RPMI7951 (cell line): ENCODE measurements at regions not wholly inside any gene's neighbourhood (a gene's known extent, or its start where the extent isn't known, plus 50 kb on each side); places are given as distances from the start of the nearest gene placed in this dataset.
"Not testable (repeated sequence)": the region's sequence is repeated elsewhere in the genome, so short reads cannot be mapped to it uniquely, and the experiment has no call there.

Source experiments
- DNase-seq: peaks from one replicate; pipeline ENCODE4 v3.0.0-alpha.2; 2012; ENCODE audit warnings: low read depth

DNA sequence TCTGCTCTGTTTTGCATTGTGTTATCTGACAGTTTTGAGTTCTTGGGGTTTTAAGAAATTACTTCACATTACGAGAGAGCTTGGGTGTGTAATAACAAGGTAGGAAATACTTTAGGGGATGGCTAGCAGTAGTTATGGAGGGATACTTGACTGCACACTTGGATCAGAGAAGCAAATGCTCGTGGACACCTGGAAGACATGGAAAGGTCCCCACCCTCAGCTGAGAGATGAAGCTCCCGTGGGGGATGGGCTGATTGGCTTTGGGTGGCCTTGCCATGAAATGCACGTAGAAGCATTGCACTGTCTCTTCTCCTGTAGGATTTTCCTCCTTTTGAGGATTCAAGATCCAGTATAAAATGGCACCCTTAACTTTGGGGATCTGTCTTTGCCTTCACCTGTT, 61.5 kb upstream of the UNC93A start:
- DNase-seq, result no peak

- no peak for DNase-seq
Measured at GRCh38 chr6:167230288-167230687, 60.8 kb upstream of the UNC93A start.

DNA sequence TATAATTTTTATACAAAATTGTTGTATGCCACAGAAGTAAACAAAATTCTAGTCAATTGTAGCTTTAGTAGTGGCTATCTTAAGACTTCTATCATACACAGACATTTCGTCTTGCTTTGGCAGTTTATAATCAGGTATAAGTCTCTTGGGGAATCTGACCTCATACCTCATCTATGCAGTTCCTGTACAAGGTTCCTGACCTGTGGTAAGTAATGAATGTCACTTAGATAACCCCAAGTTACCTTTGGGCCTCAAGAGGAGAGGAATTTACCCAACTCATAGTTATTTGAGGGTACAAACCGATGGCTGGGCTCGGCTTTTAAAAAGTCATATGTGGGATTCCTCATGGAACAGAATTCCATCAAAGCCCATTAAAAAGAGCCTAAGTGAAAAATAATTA, 58.8 kb upstream of the UNC93A start:
- DNase-seq, result no peak

DNA sequence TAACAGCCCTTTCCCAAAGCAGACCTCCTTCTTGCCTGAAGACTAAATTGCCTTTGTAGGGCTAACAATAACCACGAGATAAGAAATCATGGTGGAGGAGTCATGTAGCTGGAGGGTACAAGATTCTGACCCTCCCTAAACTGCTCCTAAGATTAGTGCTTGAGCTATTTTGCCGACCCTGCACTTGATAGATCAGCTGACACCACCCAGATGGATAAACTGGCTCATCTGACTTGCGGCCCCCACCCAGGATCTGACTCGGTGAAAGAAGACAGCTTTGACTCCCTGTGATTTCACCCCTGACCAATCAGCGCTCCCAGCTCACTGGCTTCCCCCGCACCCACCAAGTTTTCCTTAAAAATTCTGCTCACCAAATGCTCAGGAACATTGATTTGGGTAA, 57.6 kb upstream of the UNC93A start:
- no peak for DNase-seq

- not testable (repeated sequence) for DNase-seq
Measured at GRCh38 chr6:167234576-167234975, 56.5 kb upstream of the UNC93A start.

- DNase-seq, result no peak
Measured at GRCh38 chr6:167235005-167235404, 56.1 kb upstream of the UNC93A start.

- DNase-seq, result no peak
Measured at GRCh38 chr6:167235421-167236238, 55.5 kb upstream of the UNC93A start.

DNA sequence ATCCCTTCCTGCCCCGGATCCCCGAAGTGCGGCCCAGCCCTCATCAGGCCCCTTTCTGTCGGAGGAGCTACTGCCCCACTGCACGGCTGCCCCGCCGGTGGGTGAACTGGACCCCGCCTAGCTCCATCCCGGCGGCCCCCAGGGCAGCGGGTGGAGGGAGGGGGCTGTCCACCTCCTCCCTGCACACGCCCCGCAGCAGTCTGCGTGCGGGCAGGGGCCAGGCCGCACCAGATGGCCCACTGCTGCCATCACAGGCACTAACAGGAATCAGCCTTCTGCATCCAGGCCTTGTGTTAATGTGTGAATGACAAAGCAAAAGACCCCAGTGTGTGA, 54.9 kb upstream of the UNC93A start:
- DNase-seq, result no peak

DNA sequence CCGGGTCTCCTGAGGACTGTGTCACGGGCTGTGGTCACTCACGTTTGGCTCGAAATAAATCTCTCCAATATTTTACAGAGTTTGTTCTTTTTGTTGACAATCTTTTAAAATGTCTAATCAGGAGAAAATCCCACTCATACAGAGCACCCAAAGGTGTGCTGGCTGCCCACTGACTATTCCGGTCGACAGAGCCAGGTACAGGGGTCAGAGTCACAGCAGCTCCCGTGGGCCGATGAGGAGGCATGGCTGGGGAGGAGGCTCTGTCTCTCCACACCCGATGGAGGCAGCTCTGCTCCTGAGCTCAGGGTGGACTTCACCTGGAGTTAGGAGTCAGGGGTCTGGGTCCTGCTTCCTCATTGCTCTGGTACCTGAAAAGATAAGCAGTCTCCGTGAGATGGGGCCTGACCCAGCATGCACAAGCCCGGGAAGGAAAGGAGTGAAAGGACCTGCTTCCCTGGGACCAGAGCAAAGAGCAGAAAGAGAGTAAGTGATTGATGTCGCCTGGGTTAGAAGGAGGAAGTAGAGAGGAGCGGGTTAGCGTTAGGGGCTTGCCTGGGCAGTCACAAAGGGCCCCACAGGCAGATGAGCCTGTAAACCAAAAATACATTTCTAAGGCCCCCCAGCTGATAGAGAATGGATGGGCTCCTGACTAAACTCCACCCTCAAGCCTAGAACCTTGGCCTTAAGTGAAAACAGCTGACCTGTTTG, 53.5 kb upstream of the UNC93A start:
- DNase-seq, result no peak

DNA sequence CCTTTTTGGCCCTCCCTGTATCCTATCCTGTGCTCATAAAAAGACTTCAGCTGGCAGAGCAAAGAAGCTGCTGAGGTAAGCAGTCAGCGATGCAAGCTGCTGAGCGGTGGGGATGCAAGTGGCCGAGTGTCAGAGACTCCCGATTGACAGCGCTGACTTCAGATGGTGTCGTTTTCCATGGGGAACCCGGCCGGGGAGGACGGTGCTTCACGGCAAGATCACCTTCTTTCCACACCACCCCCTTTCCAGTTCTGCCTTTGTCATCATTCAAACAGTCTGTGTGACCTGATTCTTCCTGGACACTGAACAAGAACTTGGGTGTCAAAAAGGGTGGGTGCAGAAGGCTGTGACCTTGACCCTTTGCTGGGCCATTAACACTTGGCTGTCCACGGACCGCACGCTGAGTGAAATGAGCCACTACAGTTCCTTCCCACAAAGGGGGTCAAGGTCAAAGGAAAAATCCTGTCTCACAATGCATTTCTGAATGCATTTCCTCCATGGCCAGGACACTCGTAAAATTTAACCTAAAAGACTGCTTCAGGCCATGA, 52.9 kb upstream of the UNC93A start:
- no peak for DNase-seq

DNA sequence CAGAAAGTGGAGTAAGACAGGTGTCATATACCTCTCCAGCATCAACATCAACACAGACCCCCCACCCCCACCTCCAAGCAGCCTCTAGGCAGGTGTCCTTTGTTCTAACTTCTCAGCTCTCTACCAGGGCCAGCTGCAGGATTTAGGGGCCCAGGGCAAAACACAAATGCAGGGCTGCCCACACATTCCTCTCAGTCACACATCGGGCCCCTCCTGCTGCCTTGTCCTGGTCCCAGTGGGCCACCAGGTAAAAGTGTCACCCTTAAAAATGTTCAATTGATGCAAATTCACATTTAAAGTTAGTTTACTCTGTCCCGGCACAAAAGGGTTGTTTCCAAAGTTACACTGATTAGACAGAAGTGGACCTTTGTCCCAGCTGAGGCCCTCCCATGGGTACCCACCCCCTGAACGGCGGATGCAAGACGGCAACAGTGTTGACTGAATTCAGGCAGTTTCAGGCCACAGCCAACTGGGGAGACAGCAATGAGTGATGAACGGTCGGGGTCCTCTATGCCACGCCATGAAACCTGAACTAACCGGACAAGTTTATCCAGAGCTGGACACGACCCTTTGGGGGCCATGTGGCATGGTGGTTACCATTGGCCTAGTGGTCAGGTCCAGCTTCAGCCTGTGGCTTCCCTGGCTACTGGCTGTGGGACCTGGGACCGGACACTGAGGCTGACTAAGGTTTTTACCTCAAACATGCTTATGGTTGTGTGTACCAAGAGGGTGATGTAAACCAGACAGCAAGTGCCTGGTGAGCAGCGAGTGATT, 52.2 kb upstream of the UNC93A start:
- DNase-seq, result no peak

DNA sequence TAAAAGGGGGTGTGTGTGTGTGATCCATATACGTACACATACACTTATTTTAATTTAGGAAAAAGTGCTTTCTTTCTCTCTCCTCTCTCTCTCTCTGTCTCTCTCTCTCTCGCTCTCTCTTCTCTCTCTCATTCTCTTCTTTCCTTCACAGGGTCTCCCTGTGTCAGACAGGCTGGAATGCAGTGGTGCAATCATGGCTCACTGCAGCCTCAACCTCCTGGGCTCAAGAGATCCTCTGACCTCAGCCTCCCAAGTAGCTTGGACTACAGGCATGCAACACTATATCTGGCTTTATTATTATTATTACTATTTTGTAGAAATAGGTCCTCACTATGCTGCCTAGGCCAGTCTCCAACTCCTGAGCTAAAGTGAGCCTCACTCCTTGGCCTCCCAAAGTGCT, 51.6 kb upstream of the UNC93A start:
- not testable (repeated sequence) for DNase-seq

GRCh38 chr6:167240034-167240541, 51.0 kb upstream of the UNC93A start:
- no peak for DNase-seq
